T-cell (primary cell): ENCODE measurements at regions not wholly inside any gene's neighbourhood (a gene's known extent, or its start where the extent isn't known, plus 50 kb on each side); places are given as distances from the start of the nearest gene placed in this dataset.
A peak's percentile ranks its signal among the peaks of the same experiment; 100 is the strongest.

ENCODE experiments used
- ATAC-seq, 4 experiments: fragments of 200-7000 bp in 3 of 4; fragments of 150-1000 bp in 1 of 4; cut with Tn5 transposase; replicated peaks in 1 of 4; 1 replicate in 3 of 4; 2 replicates in 1 of 4; pipeline ENCODE4 v1.10.0; 2021; ENCODE audit warnings: moderate library complexity in 3 of 4, mild to moderate bottlenecking in 2 of 4, moderate number of reproducible peaks in 1 of 4
- CTCF ChIA-PET, 2 donors: fragments of 300-600 bp; sonication (Branson Sonifier 250); formaldehyde crosslinking; loops; one replicate each; lab custom pipeline; 2022; ENCODE audit warnings: antibody characterized with exemption in 2 of 2; lab: Charles Lee
- POLR2A ChIA-PET, 2 donors: fragments of 300-600 bp; sonication (Branson Sonifier 250); formaldehyde crosslinking; loops; one replicate each; lab custom pipeline; 2022; ENCODE audit warnings: antibody characterized with exemption in 2 of 2; lab: Charles Lee
- DNase-seq, 35 experiments: peaks; one replicate each; pipeline versions ENCODE4 v3.0.0 to v3.0.0-alpha.2; 2013 to 2023
- H3K27ac ChIP-seq: one replicate; pipeline ENCODE4 v1.5.1; 2013; ENCODE audit warnings: low read length
- H3K27me3 ChIP-seq, 2 experiments: replicated peaks in 1 of 2; 1 replicate in 1 of 2; 2 replicates in 1 of 2; pipeline versions ENCODE4 v1.6.1 to v1.7.0; 2013; ENCODE audit warnings: low read length in 1 of 2, mixed read lengths in 1 of 2; ENCODE audit not compliant: control insufficient read depth in 2 of 2, insufficient read depth in 2 of 2; ENCODE audit errors: extremely low read depth in 1 of 2
- H3K36me3 ChIP-seq, 2 donors: 1 replicate in 1 of 2; 2 replicates in 1 of 2; pipeline versions ENCODE4 v1.6.1 to v1.7.0; 2013; ENCODE audit warnings: low read length in 1 of 2; ENCODE audit not compliant: control insufficient read depth in 2 of 2, insufficient read depth in 1 of 2; ENCODE audit errors: extremely low read depth in 1 of 2
- H3K4me1 ChIP-seq, 2 experiments: 1 replicate in 1 of 2; 2 replicates in 1 of 2; pipeline versions ENCODE4 v1.6.1 to v1.7.0; 2013; ENCODE audit warnings: low read length in 2 of 2, mixed read lengths in 1 of 2; ENCODE audit not compliant: insufficient read depth in 2 of 2, control insufficient read depth in 1 of 2; ENCODE audit errors: extremely low read depth in 1 of 2
- H3K4me3 ChIP-seq, 2 donors: 1 replicate in 1 of 2; 2 replicates in 1 of 2; pipeline versions ENCODE4 v1.5.1 to v1.7.0; 2013; ENCODE audit warnings: mild to moderate bottlenecking in 2 of 2, low read length in 1 of 2, moderate library complexity in 1 of 2; ENCODE audit not compliant: control insufficient read depth in 1 of 2; ENCODE audit errors: extremely low read depth in 1 of 2
- H3K9me3 ChIP-seq: 2 replicates; pipeline ENCODE4 v1.7.0; 2013
- H3K27ac Mint-ChIP-seq, 2 donors: one replicate each; pipeline ENCODE4 v1.8.0; 2020 to 2021; ENCODE audit warnings: mild to moderate bottlenecking in 2 of 2, mixed read lengths in 2 of 2
- H3K27me3 Mint-ChIP-seq, 2 donors: one replicate each; pipeline ENCODE4 v1.8.0; 2021 to 2022; ENCODE audit warnings: mixed read lengths in 2 of 2
- H3K36me3 Mint-ChIP-seq: one replicate; pipeline ENCODE4 v1.8.0; 2021; ENCODE audit warnings: mixed read lengths
- H3K4me1 Mint-ChIP-seq, 3 donors: one replicate each; pipeline ENCODE4 v1.8.0; 2020 to 2022; ENCODE audit warnings: mixed read lengths in 3 of 3, mild to moderate bottlenecking in 1 of 3
- H3K4me3 Mint-ChIP-seq, 3 donors: one replicate each; pipeline ENCODE4 v1.8.0; 2020 to 2022; ENCODE audit warnings: mild to moderate bottlenecking in 3 of 3, mixed read lengths in 3 of 3, moderate library complexity in 3 of 3
- H3K9me3 Mint-ChIP-seq, 3 donors: one replicate each; pipeline ENCODE4 v1.8.0; 2020 to 2022; ENCODE audit warnings: mixed read lengths in 3 of 3
- WGBS: methylation state at CpG from one replicate; pipeline ENCODE4 v1.1.5; 2013; ENCODE audit warnings: missing lambda C conversion rate; ENCODE audit not compliant: insufficient coverage; 5-methylcytosine and 5-hydroxymethylcytosine counted together

DNA sequence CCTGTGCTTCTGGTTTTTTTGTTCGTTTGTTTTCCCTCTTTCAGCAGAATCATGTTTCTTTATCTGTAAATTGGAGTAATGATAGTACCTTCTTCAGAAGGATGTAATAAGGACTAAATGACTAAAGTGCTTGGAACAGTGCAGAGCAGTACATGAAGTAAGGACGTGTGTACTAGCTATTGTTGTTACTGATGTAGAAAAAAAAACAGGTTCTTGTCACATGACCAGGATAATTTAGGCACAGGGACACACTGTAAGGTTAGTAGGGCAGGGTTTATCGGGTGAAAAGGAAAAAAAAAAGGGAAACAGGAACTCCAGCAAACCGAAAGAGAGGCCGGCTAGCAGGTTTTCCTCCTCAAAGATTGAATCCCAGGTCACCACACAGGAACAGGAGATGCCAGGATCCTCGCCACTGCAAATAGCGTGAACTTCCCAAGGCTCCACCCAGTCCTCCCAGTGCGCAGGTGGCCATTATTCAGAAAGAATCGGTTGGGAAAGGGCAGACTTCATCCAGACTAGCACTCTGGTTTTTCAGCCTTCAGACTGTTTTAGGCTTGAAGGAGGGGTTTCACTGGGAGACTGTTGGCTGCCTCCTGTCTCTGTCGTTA is 63.8 kb upstream of the PRRC2C start:
- DNase-seq, result no peak
- 88% methylated on average over 5 of the region's 10 CpGs for WGBS
- Histone ChIP-seq H3K4me1 (peaks cover 4 to 7% of the 10 kb centered on the region in 2 experiments), H3K27me3 (no peaks in the 10 kb centered on the region), H3K9me3 (no peaks in the 10 kb centered on the region), H3K27ac (no peak overlapping the region), H3K36me3 (no peaks in the 10 kb centered on the region), H3K4me3 (no peak overlapping the region)
- Mint-ChIP-seq H3K4me1 (peaks cover 13 to 28% (median 25%) of the 10 kb centered on the region in 3 donors), H3K9me3 (no peaks in the 10 kb centered on the region), H3K36me3 (no peaks in the 10 kb centered on the region), H3K4me3 (no peak overlapping the region), H3K27me3 (no peaks in the 10 kb centered on the region), H3K27ac (peak overlapping the region; percentile 84 to 97)
- POLR2A ChIA-PET, result no interaction called here
- CTCF ChIA-PET, result interaction anchor here in 1 of 2 donors (0.6 kb wide), 1 partner anchor 1293 kb away, joined by 3 read pairs; no protein-coding TSS in a partner anchor
- no peak for ATAC-seq

DNA sequence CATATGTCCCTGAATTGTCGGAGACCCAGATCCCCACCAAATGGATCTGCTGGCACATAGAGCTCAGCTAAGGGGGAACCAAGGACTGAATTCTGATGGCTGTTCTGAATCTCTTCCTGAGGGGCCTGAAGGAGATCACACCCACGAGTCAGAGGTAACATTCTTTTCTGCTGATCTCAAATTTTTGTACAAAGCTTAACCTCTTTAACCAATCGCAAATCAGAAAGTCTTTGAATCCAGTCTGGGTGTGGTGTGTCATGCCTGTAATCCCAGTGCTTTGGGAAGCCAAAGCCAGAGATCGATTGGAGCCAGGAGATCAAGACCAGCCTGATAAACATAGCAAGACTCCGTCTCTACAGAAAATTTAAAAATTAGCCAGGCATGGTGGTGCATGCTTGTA is 62.8 kb upstream of the PRRC2C start:
- ChIA-PET CTCF (no interaction called here), POLR2A (no interaction called here)
- 100% methylated on average over 1 of the region's 5 CpGs for WGBS
- Histone ChIP-seq H3K36me3 (no peaks in the 10 kb centered on the region), H3K27me3 (no peaks in the 10 kb centered on the region), H3K4me3 (no peak overlapping the region), H3K27ac (no peak overlapping the region), H3K9me3 (no peaks in the 10 kb centered on the region), H3K4me1 (peaks cover 4 to 7% of the 10 kb centered on the region in 2 experiments)
- ATAC-seq (no peak), DNase-seq (no peak)
- Mint-ChIP-seq H3K4me1 (peaks cover 13 to 28% (median 25%) of the 10 kb centered on the region in 3 donors), H3K27me3 (peaks cover 0 to 4% of the 10 kb centered on the region in 2 donors), H3K4me3 (no peak overlapping the region), H3K9me3 (no peaks in the 10 kb centered on the region), H3K27ac (peak overlapping the region; percentile 50 to 57), H3K36me3 (no peaks in the 10 kb centered on the region)

DNA sequence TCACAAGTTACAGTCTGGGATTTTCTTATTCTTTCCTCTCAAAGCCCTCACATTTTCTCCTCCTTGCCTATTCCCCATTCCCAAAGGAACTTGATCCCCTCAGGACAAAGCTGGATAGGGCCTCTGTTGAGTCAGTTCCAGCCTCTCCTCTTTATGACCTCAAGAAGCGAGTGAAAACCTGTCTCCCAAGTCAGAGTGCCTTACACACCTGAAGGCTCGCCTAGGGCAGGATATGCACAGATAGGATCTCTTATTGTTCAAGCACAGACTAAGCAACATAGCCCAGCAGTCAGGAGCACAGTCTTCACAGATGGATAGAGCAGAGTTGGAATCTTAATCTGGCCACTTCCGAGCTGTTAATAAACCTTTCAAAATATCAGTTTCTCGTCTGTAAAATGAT is 60.8 kb upstream of the PRRC2C start:
- H3K27me3 ChIP-seq, result no peaks in the 10 kb centered on the region
- no peak overlapping the region for H3K4me3 ChIP-seq
- peaks cover 13 to 23% (median 20%) of the 10 kb centered on the region in 3 donors for H3K4me1 Mint-ChIP-seq
- no peaks in the 10 kb centered on the region for H3K36me3 Mint-ChIP-seq
- peaks cover 0 to 6% of the 10 kb centered on the region in 2 donors for H3K27me3 Mint-ChIP-seq
- ATAC-seq, result no peak
- H3K9me3 ChIP-seq, result no peaks in the 10 kb centered on the region
- H3K27ac Mint-ChIP-seq, result no peak overlapping the region
- no peak for DNase-seq
- ChIA-PET POLR2A (no interaction called here), CTCF (interaction anchor here in 1 of 2 donors (0.6 kb wide), 1 partner anchor 158 kb away, joined by 4 read pairs; no protein-coding TSS in a partner anchor)
- peaks cover 4 to 7% of the 10 kb centered on the region in 2 experiments for H3K4me1 ChIP-seq
- H3K36me3 ChIP-seq, result no peaks in the 10 kb centered on the region
- peaks cover 0 to 8% (median 2%) of the 10 kb centered on the region in 3 donors for H3K9me3 Mint-ChIP-seq
- H3K27ac ChIP-seq, result no peak overlapping the region
- no peak overlapping the region for H3K4me3 Mint-ChIP-seq
- 100% methylated on average over 1 of the region's 4 CpGs for WGBS

DNA sequence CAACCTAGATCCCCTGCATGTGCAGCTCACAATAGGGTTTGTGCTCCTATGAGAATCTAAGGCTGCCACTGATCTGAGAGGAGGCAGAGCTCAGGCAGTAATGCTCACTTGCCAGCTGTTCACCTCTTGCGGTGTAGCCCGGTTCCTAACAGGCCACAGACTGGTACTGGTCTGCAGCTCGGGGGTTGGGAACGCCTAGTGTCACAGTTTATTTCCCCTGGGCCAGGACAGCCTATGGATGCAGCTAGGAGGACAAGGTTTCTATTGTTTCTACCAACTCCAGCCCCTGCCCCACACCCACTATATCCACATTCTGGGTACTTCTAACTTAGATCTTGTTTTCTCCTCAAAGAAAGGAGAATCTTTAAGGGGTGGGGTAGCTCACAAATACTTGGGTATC is 58.7 kb upstream of the PRRC2C start:
- no peak overlapping the region for H3K27ac ChIP-seq
- H3K36me3 ChIP-seq, result no peaks in the 10 kb centered on the region
- 69% methylated on average over 4 of the region's 4 CpGs for WGBS
- H3K4me3 ChIP-seq, result no peak overlapping the region
- ChIA-PET CTCF (interaction anchor here in 1 of 2 donors (0.6 to 0.7 kb wide), 2 partner anchors 30 to 1548 kb away, joined by 4 to 5 read pairs; no protein-coding TSS in a partner anchor), POLR2A (no interaction called here)
- Mint-ChIP-seq H3K4me1 (peaks cover 0 to 3% (median under 1%) of the 10 kb centered on the region in 3 donors), H3K27ac (no peak overlapping the region), H3K36me3 (no peaks in the 10 kb centered on the region), H3K4me3 (no peak overlapping the region), H3K27me3 (peaks cover 2 to 16% of the 10 kb centered on the region in 2 donors), H3K9me3 (peaks cover 4 to 11% (median 4%) of the 10 kb centered on the region in 3 donors)
- no peaks in the 10 kb centered on the region for H3K27me3 ChIP-seq
- DNase-seq (no peak), ATAC-seq (no peak)
- H3K9me3 ChIP-seq, result no peaks in the 10 kb centered on the region
- H3K4me1 ChIP-seq, result peaks cover 0 to under 1% of the 10 kb centered on the region in 2 experiments

DNA sequence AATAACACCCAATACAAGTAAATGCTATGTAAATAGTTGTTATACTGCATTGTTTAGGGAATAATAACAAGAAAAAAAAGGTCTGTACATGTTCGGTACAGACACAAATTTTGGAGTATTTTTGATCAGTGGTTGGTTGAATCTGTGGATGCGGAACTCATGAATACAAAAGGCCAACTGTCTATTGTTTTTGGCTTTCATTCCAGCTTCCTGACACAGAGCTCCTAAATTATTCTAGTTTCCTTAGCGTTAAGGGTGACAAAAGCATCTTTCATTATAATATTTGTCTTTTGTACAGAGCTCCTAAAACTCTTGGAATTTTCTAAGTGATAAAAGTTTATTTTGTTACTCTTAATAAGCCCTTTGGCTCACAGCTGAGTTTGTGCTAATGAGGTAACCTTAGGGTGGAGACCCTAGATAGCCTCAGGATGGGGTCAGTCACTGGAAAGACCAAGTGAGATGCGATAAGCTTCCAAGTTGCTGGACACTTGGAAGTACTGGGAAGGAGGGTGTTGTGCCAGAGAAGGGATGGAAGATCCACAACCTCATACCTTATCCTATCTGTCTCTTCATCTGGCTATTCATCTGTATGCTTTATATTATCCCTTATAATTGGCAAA is 57.4 kb upstream of the PRRC2C start:
- no peaks in the 10 kb centered on the region for H3K4me1 Mint-ChIP-seq
- H3K9me3 ChIP-seq, result no peaks in the 10 kb centered on the region
- no peaks in the 10 kb centered on the region for H3K27me3 ChIP-seq
- peaks cover 2 to 18% of the 10 kb centered on the region in 2 donors for H3K27me3 Mint-ChIP-seq
- H3K4me3 ChIP-seq, result no peak overlapping the region
- ATAC-seq (no peak), DNase-seq (no peak)
- H3K9me3 Mint-ChIP-seq, result peaks cover 4 to 11% (median 4%) of the 10 kb centered on the region in 3 donors
- 100% methylated on average over 1 of the region's 4 CpGs for WGBS
- no peaks in the 10 kb centered on the region for H3K36me3 ChIP-seq
- H3K4me3 Mint-ChIP-seq, result no peak overlapping the region
- no peak overlapping the region for H3K27ac Mint-ChIP-seq
- ChIA-PET POLR2A (no interaction called here), CTCF (no interaction called here)
- H3K4me1 ChIP-seq, result no peaks in the 10 kb centered on the region
- H3K36me3 Mint-ChIP-seq, result no peaks in the 10 kb centered on the region
- no peak overlapping the region for H3K27ac ChIP-seq

DNA sequence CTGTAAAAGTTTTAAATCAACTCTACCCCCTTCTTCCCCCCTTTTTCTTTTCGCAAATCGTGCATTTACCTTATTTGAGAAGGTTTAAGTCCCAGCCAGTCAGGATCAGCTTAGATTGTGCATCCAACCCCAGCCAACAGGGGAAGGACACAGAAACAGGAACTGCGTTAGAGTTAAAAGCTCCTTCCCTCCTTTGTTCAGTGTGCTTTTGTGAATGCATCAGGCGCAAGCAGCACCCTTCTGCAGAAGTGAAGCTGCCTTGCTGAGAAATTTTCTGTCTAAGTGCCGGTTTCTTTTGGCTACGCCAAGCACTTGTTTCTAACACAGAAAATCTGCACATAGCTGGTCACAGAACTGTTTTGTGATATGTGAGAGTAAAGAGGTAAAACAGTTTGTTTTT is 56.2 kb upstream of the PRRC2C start:
- Histone ChIP-seq H3K27me3 (no peaks in the 10 kb centered on the region), H3K9me3 (no peaks in the 10 kb centered on the region), H3K27ac (no peak overlapping the region), H3K4me3 (no peak overlapping the region), H3K4me1 (no peaks in the 10 kb centered on the region), H3K36me3 (no peaks in the 10 kb centered on the region)
- Mint-ChIP-seq H3K36me3 (no peaks in the 10 kb centered on the region), H3K4me1 (peaks cover 0 to 4% (median 3%) of the 10 kb centered on the region in 3 donors), H3K27ac (no peak overlapping the region), H3K27me3 (peaks cover 2 to 18% of the 10 kb centered on the region in 2 donors), H3K4me3 (no peak overlapping the region), H3K9me3 (peaks cover 4 to 11% (median 4%) of the 10 kb centered on the region in 3 donors)
- DNase-seq, result no peak
- no peak for ATAC-seq
- ChIA-PET CTCF (no interaction called here), POLR2A (no interaction called here)
- WGBS, result 74% methylated on average over 2 of the region's 6 CpGs
